Activated naive CD4-positive, alpha-beta T cell (primary cell): ENCODE measurements at regions not wholly inside any gene's neighbourhood (a gene's known extent, or its start where the extent isn't known, plus 50 kb on each side); places are given as distances from the start of the nearest gene placed in this dataset.

Experiments used
- DNase-seq, 4 experiments: peaks; one replicate each; lab custom pipeline; 2025; lab: John Stamatoyannopoulos, UW

DNA sequence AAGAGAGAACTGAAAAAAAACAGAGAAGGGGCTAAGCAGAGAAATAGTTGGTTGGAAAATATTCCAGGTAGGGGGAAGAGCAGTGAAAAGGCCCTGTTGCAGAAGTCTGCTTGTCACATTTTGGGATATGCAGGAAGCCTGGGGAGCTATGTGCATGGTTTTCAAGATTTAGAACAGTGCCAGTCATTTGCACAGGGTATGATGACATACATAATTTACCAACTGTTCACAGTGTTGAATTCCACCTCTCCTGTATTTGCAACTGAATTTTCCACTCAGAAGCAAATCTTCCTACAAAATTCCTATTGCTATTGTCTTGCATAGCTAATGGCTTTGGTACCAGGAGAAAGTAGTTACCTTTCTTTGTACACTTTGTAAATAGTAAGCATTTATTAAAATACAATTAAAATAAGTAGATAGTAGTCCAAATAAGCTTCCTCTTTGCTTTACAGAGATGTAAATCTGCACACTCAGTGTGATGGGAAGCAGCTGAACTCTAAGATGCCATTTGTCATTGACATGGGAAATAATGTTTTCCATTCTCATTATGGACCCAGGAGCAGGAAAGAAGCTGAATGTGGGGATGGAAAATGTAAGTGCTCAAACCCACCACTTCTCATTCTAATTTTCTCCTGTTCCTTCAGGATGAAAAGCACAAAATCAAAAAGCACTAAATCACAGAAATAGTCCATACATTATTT is 177.4 kb downstream of the BTG1 start:
- DNase-seq: no peak

DNA sequence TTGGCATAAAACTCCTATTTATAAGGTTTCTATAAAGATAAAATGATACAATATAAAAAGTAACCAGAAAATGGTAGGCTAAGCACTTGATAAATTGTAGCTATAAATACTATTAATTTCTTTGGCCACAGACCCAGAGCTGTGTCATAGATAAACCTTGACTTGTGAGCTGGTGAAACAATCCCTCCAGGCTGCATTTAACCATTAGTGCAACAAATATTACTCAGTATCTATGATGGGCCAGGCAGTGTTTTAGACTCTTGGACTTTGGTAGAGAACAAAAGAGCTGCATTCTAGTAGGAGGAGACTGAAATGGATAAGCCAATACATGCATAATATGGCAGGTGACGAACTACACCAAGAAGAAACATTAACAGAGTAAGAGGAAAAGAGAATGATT is 178.1 kb downstream of the BTG1 start:
- DNase-seq: no peak

DNA sequence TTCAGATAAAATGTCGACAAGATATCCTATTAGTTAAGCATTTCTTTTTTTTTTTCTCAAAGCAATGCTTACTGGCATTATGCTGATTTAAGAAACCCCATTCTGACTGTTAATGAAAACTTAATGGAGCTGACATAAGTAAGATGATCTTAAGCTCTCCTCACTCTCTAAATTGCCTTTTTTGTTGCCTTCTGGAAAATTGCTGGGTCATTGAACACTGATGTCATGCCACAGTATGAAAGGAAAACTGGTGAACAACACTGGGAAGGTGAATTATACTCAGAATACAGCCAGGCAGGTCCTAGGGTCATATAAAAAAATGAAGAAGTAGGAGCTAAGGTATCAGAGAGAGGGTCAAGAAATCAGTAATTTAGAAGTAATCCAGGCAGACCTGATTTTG is 179.9 kb downstream of the BTG1 start:
- DNase-seq: no peak

DNA sequence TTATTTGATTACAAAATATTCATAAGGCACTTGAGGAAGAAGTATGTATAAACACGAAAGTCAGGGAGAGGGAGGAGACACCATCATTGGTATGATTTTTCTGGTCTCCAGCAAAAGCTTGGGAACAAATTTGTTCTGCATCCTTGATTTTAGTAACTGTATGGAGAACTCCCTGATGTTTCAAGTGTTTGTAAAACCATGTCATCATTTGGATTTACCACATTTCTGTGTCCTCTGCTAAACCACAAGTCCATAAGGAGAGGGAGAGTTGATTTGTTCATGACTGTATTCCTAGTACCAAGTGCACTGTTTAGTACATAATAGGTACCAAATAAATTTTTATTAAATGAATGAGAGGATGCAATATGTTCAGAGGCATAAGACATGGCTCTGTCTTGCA is 181.1 kb downstream of the BTG1 start:
- no peak for DNase-seq

DNA sequence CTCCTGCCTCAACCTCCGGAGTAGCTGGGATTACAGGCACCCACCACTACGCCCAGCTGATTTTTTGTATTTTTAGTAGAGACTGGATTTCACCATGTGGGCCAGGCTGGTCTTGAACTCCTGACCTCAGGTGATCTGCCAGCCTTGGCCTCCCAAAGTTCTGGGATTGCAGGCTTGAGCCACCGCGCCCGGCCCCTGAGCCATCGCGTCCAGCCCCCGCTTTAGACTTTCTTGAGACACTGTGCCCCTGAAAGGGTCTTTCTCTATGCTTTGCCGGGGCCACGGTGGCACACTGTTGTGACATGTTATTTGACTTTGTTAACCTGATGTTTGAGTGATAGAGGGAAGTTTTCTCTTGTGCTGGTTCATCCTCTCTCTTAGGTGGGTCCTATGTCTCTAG is 186.4 kb downstream of the BTG1 start:
- DNase-seq: no peak

DNA sequence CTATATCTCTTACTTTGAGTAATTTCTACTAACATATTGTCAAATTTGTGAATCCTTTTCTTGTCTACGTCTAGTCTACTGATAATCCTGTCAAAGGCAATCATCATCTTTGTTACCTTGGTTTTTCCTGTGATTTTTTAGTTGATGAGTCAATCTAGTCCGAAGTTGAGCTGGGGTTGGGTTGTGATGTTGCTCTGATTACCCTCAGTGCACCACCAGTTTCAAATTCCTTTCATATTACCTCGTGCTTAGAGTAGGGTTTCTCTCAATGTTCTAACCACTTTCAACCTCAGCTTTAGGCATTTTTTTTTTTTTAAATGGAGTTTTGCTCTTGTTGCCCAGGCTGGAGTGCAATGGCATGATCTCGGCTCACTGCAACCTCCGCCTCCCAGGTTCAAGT is 186.8 kb downstream of the BTG1 start:
- DNase-seq: no peak

DNA sequence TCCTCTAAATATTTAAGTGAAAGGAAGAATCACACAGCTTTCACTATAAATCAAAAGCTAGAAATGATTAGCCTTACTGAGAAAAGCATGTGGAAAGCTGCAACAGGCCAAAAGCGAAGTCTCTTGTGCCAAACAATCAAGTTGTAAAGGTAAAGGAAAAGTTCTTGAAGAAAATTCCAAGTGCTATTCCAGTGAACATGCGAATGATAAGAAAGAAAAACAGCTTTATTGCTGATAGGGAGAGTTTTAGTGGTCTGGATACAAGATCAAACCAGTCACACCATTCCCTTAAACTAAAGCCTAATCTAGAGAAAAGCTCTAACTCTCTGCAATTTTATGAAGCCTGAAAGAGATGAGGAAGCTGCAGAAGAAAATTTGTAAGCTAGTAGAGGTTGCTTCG is 190.9 kb downstream of the BTG1 start:
- DNase-seq: no peak

DNA sequence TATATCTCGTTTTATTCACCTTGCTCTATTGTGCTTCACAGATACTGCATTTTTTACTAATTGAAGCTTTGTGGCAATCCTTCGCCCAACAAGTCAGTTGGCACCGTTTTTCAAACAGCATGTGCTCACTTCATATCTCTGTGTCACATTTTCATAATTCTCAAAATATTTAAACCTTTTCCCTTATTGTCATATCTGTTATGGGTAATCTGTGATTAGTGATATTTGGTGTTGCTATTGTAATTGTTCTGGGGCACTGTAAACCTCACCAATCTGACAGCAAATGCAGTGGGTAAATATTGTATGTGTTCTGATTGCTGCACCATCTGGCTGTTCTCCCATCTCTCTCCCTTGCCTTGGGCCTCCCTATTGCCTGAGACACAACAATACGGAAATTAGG is 191.3 kb downstream of the BTG1 start:
- no peak for DNase-seq

DNA sequence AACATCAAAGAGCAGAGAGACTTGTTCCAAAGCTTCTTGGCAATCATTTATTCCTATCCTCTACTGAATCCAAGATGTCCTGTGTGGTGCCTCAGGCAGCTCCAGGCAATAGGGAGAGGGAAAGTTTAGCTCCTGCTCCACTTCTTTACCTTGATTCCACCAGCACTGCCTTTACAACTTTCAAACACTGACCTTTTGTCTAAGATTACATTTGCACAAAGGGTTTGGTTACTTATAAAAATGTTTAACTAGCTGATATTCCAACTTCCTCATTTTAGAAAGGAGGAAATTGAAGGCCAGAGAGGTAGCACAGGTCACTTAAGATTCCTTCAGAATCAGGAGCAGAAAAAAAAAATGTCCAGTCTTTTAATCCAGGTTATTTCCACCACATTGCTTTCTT is 192.7 kb downstream of the BTG1 start:
- DNase-seq: no peak

DNA sequence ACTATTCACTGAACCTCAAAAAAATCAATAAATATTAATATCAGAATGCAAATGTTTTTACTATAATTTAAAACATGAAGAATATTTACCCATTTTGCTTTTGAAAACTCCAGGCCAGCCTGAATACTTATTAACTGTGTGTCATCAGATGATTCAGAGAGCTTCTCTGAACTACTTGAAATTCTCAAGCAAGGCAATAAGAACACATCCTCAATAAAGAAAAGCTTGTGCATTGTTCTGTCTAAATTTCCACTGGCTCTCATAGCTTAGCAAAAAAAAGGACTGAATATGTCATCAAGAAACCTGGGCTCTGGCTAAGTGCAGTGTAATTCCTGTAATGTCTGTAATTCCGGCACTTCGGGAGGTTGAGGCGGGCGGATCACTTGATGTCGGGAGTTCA is 194.1 kb downstream of the BTG1 start:
- no peak for DNase-seq

DNA sequence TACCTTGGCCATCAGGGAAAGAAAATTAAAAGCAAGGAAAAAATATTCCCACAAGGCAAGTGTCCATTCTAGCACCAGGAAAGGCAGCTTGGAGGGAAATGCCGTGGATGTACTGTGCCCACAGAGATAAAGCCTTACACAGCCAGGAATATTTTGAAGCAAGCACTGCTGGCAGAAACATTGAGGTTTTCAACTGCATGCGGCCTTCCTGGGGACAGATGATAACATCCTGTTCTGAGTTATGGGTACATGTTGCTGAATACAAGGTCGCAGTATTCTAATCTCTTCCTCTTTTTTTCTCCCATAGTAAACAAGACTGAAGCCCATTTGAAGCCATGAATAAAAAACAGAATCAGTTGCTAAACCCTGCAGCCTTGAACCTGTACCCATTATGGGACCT is 197.1 kb downstream of the BTG1 start:
- DNase-seq: no peak

DNA sequence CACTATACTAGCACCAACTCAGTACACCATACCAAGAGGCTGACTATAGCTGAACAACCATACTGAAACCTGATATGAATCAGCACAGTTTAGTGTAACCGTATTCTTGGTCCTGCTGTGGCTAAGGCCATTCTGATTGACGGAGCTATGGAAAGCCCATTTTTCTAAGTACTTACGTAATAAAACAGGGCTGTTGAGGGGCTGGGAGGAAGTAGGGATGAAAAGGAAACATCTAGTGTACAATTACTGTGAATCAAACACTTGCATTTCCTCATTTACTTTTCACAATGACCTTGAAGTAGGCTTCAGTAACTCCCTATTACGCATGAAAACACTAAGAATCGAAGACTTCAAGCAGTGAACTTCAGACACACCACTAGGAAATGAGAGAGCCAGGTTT is 198.2 kb downstream of the BTG1 start:
- DNase-seq: no peak

DNA sequence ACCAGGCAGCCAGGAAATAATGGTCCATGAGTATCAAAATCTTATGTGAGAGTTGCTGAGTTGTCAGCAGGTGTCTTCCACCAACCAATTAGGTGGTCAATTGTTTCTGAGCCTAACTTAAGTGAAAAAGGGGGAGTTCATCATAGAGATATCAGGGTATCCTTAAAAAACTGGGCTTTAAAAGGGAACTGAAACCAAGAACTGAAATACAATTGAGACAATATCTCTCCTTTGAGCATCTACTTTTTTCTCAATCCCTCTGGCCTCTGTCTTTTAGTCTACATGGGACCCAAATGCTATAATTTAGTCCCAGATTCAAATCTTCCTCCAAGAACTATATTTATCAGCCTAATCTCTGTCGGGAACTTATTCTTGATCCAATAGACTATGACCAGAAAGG is 201.0 kb downstream of the BTG1 start:
- no peak for DNase-seq

DNA sequence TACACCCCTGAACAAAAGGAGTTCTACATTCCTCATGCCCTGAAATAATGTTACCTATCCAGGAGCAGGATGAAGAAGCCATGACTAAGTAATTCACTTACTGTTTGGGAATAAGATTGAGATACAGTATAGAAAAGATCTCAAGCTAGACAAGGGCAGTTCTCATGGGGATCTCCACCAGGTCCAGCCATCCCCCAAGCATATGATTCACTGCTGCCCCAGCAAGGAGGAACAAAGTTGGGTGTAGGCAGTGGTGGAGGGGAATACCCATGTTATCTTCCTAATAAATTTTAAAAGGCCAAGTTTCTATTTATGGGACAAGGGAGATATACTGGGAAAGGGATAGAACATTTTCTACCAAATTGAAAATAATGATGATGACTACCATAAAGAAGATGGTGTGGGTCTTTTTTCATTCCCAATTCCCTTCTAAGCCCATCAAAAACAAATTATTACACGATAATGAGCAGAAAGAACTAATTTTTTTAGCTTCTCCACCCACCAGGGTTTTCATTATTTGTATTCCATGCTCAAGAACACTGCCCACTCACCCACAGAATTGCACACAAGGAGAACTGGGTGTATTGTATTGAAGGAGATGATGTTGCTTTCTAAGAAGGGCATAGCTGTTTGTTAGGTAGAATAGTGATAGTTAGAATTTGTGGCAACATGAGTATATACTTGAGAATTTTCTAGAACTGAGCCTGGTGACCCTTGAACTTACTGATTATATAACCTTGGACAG is 204.6 kb downstream of the BTG1 start:
- DNase-seq: no peak

DNA sequence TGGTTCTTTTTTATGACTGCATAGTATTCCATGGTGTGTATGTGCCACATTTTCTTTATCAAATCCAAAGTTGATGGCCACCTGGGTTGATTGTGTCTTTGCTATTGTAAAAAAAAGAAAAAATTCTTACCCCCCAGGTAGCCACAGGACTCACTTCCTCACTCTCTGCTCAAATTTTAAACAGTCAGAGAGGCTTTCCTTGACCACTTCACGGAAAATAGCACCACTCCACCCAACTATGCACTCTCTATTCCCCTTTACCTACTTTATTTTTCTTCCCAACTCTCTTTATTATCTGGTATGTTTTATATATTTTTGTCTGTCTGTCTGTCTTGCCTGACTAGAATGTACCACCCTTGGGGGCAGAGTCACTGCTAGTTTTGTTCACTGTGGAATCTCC is 205.3 kb downstream of the BTG1 start:
- DNase-seq: no peak

DNA sequence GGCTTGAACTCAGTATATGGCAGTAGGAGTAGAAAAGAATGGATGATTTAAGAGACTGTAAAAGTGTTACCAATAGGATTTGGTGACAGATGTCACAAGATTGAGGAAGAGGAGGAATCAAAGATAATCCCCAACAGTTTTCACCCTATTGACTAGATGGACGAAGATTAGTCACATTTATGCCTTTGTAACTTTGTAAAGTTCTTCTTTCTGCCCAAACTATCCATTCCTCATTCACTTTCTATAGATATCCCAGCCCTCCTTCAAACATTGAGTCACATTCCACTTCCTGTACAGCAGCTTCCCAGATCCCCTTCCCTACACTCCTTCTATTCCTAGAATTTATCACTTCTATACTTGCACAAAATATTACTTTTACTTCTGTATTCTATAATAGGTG is 207.9 kb downstream of the BTG1 start:
- no peak for DNase-seq

DNA sequence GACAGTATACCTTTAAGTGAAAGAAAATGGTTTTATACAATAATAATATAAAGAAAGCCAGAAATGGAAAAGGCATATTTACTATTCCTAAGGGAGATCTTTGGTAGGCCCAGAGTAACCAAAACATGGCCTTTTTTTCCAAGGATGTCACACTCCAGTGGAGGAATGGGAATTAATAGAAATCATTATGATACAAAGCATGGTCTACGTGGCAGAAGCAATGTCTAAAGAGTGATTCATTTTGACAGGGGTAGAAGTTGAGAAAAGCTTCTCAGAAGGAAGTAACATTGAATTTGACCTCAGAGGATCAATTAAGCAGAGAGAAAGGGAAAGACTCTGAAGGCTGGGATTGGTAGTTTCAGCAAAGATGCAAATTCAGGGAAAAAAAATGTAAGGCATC is 208.6 kb downstream of the BTG1 start:
- DNase-seq: no peak

DNA sequence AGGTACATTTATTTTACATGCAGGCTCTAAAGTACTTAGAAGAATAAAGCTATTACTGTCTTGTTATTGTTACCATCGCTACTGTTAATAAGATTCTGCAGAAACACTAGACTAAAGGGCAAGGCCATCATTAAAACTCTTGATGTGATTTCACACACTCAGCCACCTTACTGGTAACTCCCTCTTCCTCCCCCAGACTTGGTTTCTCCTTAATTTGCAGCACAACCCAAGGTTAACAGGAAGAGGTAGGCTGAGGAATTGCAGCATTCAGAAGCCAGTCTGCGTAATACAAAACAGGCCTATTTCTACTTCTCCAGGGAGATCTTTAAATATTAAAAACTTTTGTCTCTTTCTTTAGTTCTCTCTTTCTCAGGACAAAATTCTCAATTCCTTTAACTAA is 210.3 kb downstream of the BTG1 start:
- no peak for DNase-seq

DNA sequence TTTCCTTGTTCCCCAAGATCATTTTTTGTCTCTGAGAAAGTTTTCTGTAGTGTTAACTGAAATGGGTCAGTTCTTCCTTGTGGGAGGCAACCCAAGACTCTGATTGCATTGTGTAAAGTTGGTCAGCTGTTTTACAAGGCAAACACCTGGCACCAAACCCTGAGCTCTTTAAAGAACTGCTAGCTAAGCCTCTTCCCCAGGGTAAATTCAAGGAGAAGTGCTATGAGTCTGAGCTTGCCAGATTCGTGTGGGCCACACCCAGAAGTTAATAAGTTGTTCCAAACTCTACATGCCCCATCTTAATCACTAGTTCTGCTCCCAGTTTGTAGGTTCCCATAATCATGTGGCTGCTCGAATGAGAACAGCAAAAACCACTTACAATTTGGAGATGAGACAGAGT is 214.5 kb downstream of the BTG1 start:
- no peak for DNase-seq

DNA sequence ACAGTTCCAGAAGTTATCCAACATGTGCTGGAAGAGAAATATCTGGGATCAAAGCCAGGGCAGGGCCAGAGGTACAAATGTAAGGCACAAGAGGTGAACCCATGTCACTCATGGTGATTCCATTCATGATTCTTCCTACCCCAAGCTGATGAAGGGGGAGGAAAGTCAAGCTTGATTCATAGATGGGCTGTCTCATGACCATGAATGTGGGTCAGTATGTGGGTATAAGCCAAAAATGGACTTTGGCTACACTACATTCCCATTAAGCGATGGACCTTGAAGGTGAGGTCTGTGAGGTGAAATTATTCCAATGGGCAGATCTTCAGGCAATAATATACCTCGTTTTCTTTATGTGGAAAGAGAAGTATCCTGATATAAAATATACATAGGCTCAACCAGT is 217.1 kb downstream of the BTG1 start:
- no peak for DNase-seq

DNA sequence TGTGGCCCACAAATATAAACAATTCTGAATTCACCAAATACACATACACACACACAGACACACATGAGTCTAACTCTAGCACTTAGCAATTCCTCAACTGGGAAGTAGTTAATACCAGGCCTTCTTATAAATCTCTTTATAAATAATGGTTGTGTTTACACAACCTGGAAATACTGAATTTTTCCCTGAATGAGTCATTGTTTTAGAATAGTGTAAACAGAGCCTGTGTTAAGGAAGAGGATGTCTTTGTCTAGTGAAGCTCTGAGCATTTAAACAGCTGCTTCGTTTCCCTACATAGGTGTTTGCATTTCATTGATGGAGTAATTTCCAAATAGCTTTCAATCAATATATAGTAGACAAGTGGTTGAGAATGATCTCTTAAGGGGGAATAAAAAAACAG is 218.8 kb downstream of the BTG1 start:
- no peak for DNase-seq

DNA sequence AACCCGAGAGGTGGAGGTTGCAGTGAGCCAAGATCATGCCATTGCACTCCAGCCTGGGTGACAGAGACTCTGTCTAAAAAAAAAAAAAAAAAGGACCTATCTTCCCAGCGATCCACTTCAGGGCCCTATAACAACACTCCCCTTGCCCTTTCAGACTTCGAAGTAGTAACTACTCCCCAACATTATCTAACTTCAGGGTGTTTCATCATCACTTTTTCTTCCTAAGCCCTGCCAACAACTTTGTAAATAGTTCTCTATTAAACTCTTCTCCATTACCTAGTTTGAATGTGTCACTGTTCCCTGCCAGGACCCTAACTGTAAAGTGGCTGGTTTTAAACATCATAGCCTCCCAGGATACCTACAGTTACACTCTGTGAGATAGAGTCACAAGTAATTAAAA is 220.8 kb downstream of the BTG1 start:
- DNase-seq: no peak

DNA sequence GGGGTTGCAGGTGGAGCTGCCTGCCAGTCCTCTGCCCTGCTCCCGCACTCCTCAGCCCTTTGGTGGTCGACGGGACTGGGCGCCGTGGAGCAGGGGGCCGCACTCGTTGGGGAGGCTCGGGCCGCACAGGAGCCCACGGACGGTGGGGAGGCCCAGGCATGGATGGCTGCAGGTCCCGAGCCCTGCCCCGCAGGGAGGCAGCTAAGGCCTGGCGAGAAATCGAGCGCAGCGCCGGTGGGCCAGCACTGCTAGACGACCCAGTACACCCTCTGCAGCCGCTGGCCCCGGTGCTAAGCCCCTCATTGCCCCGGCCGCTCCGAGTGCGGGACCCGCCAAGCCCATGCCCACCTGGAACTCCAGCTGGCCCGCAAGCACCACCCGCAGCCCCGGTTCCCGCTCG is 221.8 kb downstream of the BTG1 start:
- DNase-seq: peak in 1 of 4 experiments; percentile 1

DNA sequence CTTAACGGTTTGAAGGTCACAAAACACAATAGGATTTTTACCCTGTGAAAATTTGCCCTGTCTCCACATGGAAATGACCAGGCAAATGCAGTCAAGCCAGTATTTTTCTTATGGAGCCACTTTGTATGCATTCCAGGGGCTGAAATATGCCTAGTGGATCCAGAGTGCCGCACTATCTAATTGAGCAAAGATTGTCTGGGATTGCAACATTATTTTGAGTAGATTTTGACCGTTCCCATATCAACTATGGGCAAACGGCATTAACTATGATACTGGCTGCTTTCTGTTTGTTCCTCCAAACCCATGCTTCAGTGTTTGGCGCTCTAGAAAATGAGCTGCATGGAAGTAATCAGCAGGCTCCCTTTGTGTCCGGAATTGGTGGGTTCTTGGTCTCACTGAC is 223.0 kb downstream of the BTG1 start:
- no peak for DNase-seq
